HG03159 (cell line): ENCODE measurements at regions not wholly inside any gene's neighbourhood (a gene's known extent, or its start where the extent isn't known, plus 50 kb on each side); places are given as distances from the start of the nearest gene placed in this dataset.
"Not testable (repeated sequence)": the region's sequence is repeated elsewhere in the genome, so short reads cannot be mapped to it uniquely, and the experiment has no call there.

Experiments
- ATAC-seq: cut with Tn5 transposase; IDR thresholded peaks from one replicate; pipeline ENCODE4 v1.9.1; 2021; ENCODE audit warnings: mild to moderate bottlenecking, moderate library complexity; ENCODE audit not compliant: unreplicated experiment

GRCh38 chr12:38157933-38158401, 158.6 kb upstream of the ALG10B start:
- ATAC-seq, result no peak

GRCh38 chr12:38158428-38159091, 158.0 kb upstream of the ALG10B start:
- ATAC-seq, result no peak

- ATAC-seq, result no peak
Observed at GRCh38 chr12:38159092-38159551, 157.5 kb upstream of the ALG10B start.

- ATAC-seq, result no peak
Observed at GRCh38 chr12:38159591-38160317, 156.8 kb upstream of the ALG10B start.

GRCh38 chr12:38160318-38161122, 156.1 kb upstream of the ALG10B start:
- ATAC-seq, result no peak

- ATAC-seq, result no peak
Observed at GRCh38 chr12:38161123-38162000, 155.2 kb upstream of the ALG10B start.

- no peak for ATAC-seq
Observed at GRCh38 chr12:38162013-38162412, 154.6 kb upstream of the ALG10B start.

- no peak for ATAC-seq
Observed at GRCh38 chr12:38162708-38163441, 153.7 kb upstream of the ALG10B start.

GRCh38 chr12:38163442-38163801, 153.2 kb upstream of the ALG10B start:
- no peak for ATAC-seq

GRCh38 chr12:38166225-38166624, 150.3 kb upstream of the ALG10B start:
- no peak for ATAC-seq

- ATAC-seq, result no peak
Observed at GRCh38 chr12:38175538-38175937, 141.0 kb upstream of the ALG10B start.

- ATAC-seq, result not testable (repeated sequence)
Observed at GRCh38 chr12:38183617-38184016, 133.0 kb upstream of the ALG10B start.

GRCh38 chr12:38197286-38197685, 119.3 kb upstream of the ALG10B start:
- ATAC-seq, result not testable (repeated sequence)

- no peak for ATAC-seq
Observed at GRCh38 chr12:38201461-38202276, 114.9 kb upstream of the ALG10B start.

- ATAC-seq, result no peak
Observed at GRCh38 chr12:38204831-38205230, 111.7 kb upstream of the ALG10B start.

GRCh38 chr12:38222011-38222410, 94.6 kb upstream of the ALG10B start:
- ATAC-seq, result no peak

GRCh38 chr12:38238328-38238727, 78.2 kb upstream of the ALG10B start:
- ATAC-seq, result not testable (repeated sequence)

- ATAC-seq, result no peak
Observed at GRCh38 chr12:38253778-38254177, 62.8 kb upstream of the ALG10B start.

GRCh38 chr12:38258411-38258810, 58.2 kb upstream of the ALG10B start:
- ATAC-seq, result no peak
